IMR-90 (cell line): ENCODE measurements at regions not wholly inside any gene's neighbourhood (a gene's known extent, or its start where the extent isn't known, plus 50 kb on each side); places are given as distances from the start of the nearest gene placed in this dataset.

ENCODE experiments used
- ATAC-seq: fragments of 200-7000 bp; cut with Tn5 transposase; 2 replicates; pipeline ENCODE4 v1.9.1; 2020; ENCODE audit warnings: low read depth, mild to moderate bottlenecking, moderate library complexity
- BruUV-seq: library from RNA; stranded (reverse); fragments of 400-500 nt; replicated peaks from 2 replicates; lab custom pipeline; 2021; lab: Mats Ljungman, UMichigan
- CTCF ChIA-PET: fragments of 300-600 bp; formaldehyde crosslinking; extraction: SDS; loops from one replicate; lab custom pipeline; 2021; ENCODE audit warnings: antibody characterized with exemption; lab: Yijun Ruan, JAX
- POLR2A ChIA-PET: fragments of 300-600 bp; sonication (Branson Sonifier 250); formaldehyde crosslinking; loops from one replicate; lab custom pipeline; 2022; ENCODE audit warnings: antibody characterized with exemption; ENCODE audit not compliant: unreplicated experiment; lab: Charles Lee
- DNase-seq: peaks from one replicate; pipeline ENCODE4 v3.0.0; 2013
- H2AFZ ChIP-seq: replicated peaks from 2 replicates; pipeline ENCODE3; 2013; ENCODE audit warnings: low read length, mild to moderate bottlenecking; ENCODE audit not compliant: poor library complexity
- H2AK5ac ChIP-seq: 2 replicates; pipeline ENCODE4 v1.6.1; 2013; ENCODE audit warnings: low read depth, low read length, inconsistent platforms
- H2AK9ac ChIP-seq: replicated peaks from 2 replicates; pipeline ENCODE3; 2013; ENCODE audit warnings: mild to moderate bottlenecking, low read depth, low read length, moderate library complexity; ENCODE audit not compliant: poor library complexity
- H2BK120ac ChIP-seq: 2 replicates; pipeline ENCODE4 v1.6.1; 2013; ENCODE audit warnings: low read depth, low read length, inconsistent platforms
- H2BK15ac ChIP-seq: 3 replicates; pipeline ENCODE4 v1.6.1; 2013; ENCODE audit warnings: low read depth, low read length, inconsistent platforms
- H2BK20ac ChIP-seq: 2 replicates; pipeline ENCODE4 v1.6.1; 2013; ENCODE audit warnings: low read depth, mild to moderate bottlenecking, inconsistent platforms, low read length, moderate library complexity
- H2BK5ac ChIP-seq: 2 replicates; pipeline ENCODE4 v1.6.1; 2013; ENCODE audit warnings: mild to moderate bottlenecking, low read depth, low read length, inconsistent platforms; ENCODE audit not compliant: poor library complexity, severe bottlenecking
- H3K14ac ChIP-seq: replicated peaks from 2 replicates; pipeline ENCODE4 v1.6.1; 2013; ENCODE audit warnings: low read depth, low read length, inconsistent platforms
- H3K18ac ChIP-seq: 2 replicates; pipeline ENCODE4 v1.6.1; 2013; ENCODE audit warnings: low read depth, low read length, control low read depth
- H3K23ac ChIP-seq: 2 replicates; pipeline ENCODE4 v1.6.1; 2013; ENCODE audit warnings: low read depth, low read length, inconsistent platforms
- H3K27ac ChIP-seq: 2 replicates; pipeline ENCODE4 v1.5.1; 2013; ENCODE audit warnings: mild to moderate bottlenecking, control low read depth, low read length; ENCODE audit not compliant: insufficient read depth
- H3K27me3 ChIP-seq: 2 replicates; pipeline ENCODE4 v1.6.1; 2013; ENCODE audit warnings: low read length; ENCODE audit not compliant: control insufficient read depth, insufficient read depth
- H3K36me3 ChIP-seq: 2 replicates; pipeline ENCODE4 v1.6.1; 2013; ENCODE audit warnings: low read length, mixed read lengths; ENCODE audit not compliant: control insufficient read depth, insufficient read depth
- H3K4ac ChIP-seq: 2 replicates; pipeline ENCODE4 v1.6.1; 2013; ENCODE audit warnings: low read depth, low read length, inconsistent platforms
- H3K4me1 ChIP-seq: 2 replicates; pipeline ENCODE4 v1.6.1; 2013; ENCODE audit warnings: low read length, mixed read lengths; ENCODE audit not compliant: control insufficient read depth, insufficient read depth
- H3K4me2 ChIP-seq: 2 replicates; pipeline ENCODE4 v1.6.1; 2013; ENCODE audit warnings: low read depth, mild to moderate bottlenecking, control low read depth, low read length, moderate library complexity
- H3K4me3 ChIP-seq: 2 replicates; pipeline ENCODE4 v1.5.1; 2013; ENCODE audit warnings: low read depth, mild to moderate bottlenecking, control low read depth, low read length, moderate library complexity; ENCODE audit not compliant: insufficient read depth
- H3K56ac ChIP-seq: 2 replicates; pipeline ENCODE4 v1.6.1; 2013; ENCODE audit warnings: low read length, inconsistent platforms; ENCODE audit not compliant: insufficient read depth; ENCODE audit errors: extremely low read depth
- H3K79me1 ChIP-seq, 2 experiments: 2 replicates each; pipeline ENCODE4 v1.6.1; 2013; ENCODE audit warnings: low read length in 2 of 2, inconsistent platforms in 1 of 2, low read depth in 1 of 2
- H3K9ac ChIP-seq: 2 replicates; pipeline ENCODE4 v1.6.1; 2013; ENCODE audit warnings: low read depth, low read length, control low read depth
- H3K9me1 ChIP-seq: 2 replicates; pipeline ENCODE4 v1.6.1; 2013; ENCODE audit warnings: low read length, inconsistent platforms; ENCODE audit not compliant: insufficient read depth
- H3K9me3 ChIP-seq: 2 replicates; pipeline ENCODE4 v1.6.1; 2013; ENCODE audit warnings: low read length; ENCODE audit not compliant: control insufficient read depth, insufficient read depth
- H4K20me1 ChIP-seq: 2 replicates; pipeline ENCODE4 v1.6.1; 2013; ENCODE audit warnings: low read length, inconsistent platforms; ENCODE audit not compliant: insufficient read depth
- H4K5ac ChIP-seq: 2 replicates; pipeline ENCODE4 v1.6.1; 2013; ENCODE audit warnings: mild to moderate bottlenecking, low read depth, low read length, control low read depth
- H4K8ac ChIP-seq, 2 experiments: 2 replicates each; pipeline ENCODE4 v1.6.1; 2013; ENCODE audit warnings: low read depth in 2 of 2, low read length in 2 of 2, control low read depth in 1 of 2, inconsistent platforms in 1 of 2
- H4K91ac ChIP-seq: 2 replicates; pipeline ENCODE4 v1.6.1; 2013; ENCODE audit warnings: low read depth, low read length, inconsistent platforms; ENCODE audit not compliant: insufficient read depth
- BHLHE40 ChIP-seq: fragments of 150-350 bp; IDR thresholded peaks from 2 replicates; pipeline ENCODE4 v1.6.1; 2016; ENCODE audit warnings: mild to moderate bottlenecking, low read depth, low read length
- CEBPB ChIP-seq: IDR thresholded peaks from 2 replicates; pipeline ENCODE4 v1.6.1; 2012; ENCODE audit warnings: low read depth, low read length, improper control_type of control experiment
- CTCF ChIP-seq: conservative IDR thresholded peaks from 2 replicates; pipeline ENCODE4 v1.5.1; 2012; ENCODE audit warnings: mild to moderate bottlenecking, low read depth, low read length, improper control_type of control experiment
- ELK1 ChIP-seq: fragments of 150-350 bp; IDR thresholded peaks from 2 replicates; pipeline ENCODE4 v1.6.1; 2016; ENCODE audit warnings: low read depth, mild to moderate bottlenecking, low read length, moderate library complexity, borderline replicate concordance
- FOS ChIP-seq: fragments of 150-350 bp; IDR thresholded peaks from 2 replicates; pipeline ENCODE4 v1.6.1; 2016; ENCODE audit warnings: low read depth, low read length
- MAFK ChIP-seq: IDR thresholded peaks from 2 replicates; pipeline ENCODE4 v1.6.1; 2012; ENCODE audit warnings: low read depth, low read length, improper control_type of control experiment
- MAZ ChIP-seq: IDR thresholded peaks from 2 replicates; pipeline ENCODE4 v1.6.1; 2012; ENCODE audit warnings: low read depth, mild to moderate bottlenecking, low read length, improper control_type of control experiment, moderate library complexity, borderline replicate concordance
- MXI1 ChIP-seq: IDR thresholded peaks from 2 replicates; pipeline ENCODE4 v1.6.1; 2012; ENCODE audit warnings: low read depth, mild to moderate bottlenecking, low read length, moderate library complexity, borderline replicate concordance
- NFE2L2 ChIP-seq: fragments of 150-350 bp; IDR thresholded peaks from 2 replicates; pipeline ENCODE4 v1.6.1; 2016; ENCODE audit warnings: low read depth, mild to moderate bottlenecking, low read length
- POLR2A ChIP-seq: IDR thresholded peaks from 2 replicates; pipeline ENCODE4 v1.6.1; 2012; ENCODE audit warnings: mild to moderate bottlenecking, low read depth, low read length
- RAD21 ChIP-seq: IDR thresholded peaks from 2 replicates; pipeline ENCODE4 v1.6.1; 2012; ENCODE audit warnings: low read length, improper control_type of control experiment
- RCOR1 ChIP-seq: IDR thresholded peaks from 2 replicates; pipeline ENCODE4 v1.6.1; 2012; ENCODE audit warnings: mild to moderate bottlenecking, low read length, improper control_type of control experiment; ENCODE audit not compliant: insufficient replicate concordance
- SMC3 ChIP-seq: fragments of 150-350 bp; IDR thresholded peaks from 2 replicates; pipeline ENCODE4 v1.6.1; 2016; ENCODE audit warnings: low read depth, mild to moderate bottlenecking, antibody characterized with exemption, low read length, moderate library complexity
- WGBS, 2 experiments: methylation state at CpG; one replicate each; pipeline versions ENCODE4 v1.1.5 to v1.1.7; 2013; ENCODE audit warnings: missing lambda C conversion rate in 2 of 2; ENCODE audit not compliant: insufficient read length in 1 of 2; ENCODE audit errors: extremely low coverage in 2 of 2; 5-methylcytosine and 5-hydroxymethylcytosine counted together
- dilution Hi-C: fragments of 300-500 bp; cut with HindIII; formaldehyde crosslinking; loops from one replicate; pipeline ENCODE4 v1.14.3; 2018; ENCODE audit warnings: low sequenced_read_pairs; ENCODE audit not compliant: unreplicated experiment
- in situ Hi-C: fragments of 300-500 bp; cut with MboI; formaldehyde crosslinking; loops from 3 replicates; pipeline ENCODE4 v1.14.3; 2019; ENCODE audit warnings: low sequenced_read_pairs, inconsistent platforms, mixed read lengths
- intact Hi-C: fragments of 100-400 bp; cut with micrococcal nuclease; formaldehyde crosslinking; loops from 2 replicates; pipeline ENCODE4 v1.10.0; 2022
- TF ChIP-seq, protein P1 (sequence below): fragments of 150-350 bp; IDR thresholded peaks from 2 replicates; pipeline ENCODE4 v1.6.1; 2017; ENCODE audit warnings: mild to moderate bottlenecking, antibody characterized with exemption, low read length, low read depth

DNA sequence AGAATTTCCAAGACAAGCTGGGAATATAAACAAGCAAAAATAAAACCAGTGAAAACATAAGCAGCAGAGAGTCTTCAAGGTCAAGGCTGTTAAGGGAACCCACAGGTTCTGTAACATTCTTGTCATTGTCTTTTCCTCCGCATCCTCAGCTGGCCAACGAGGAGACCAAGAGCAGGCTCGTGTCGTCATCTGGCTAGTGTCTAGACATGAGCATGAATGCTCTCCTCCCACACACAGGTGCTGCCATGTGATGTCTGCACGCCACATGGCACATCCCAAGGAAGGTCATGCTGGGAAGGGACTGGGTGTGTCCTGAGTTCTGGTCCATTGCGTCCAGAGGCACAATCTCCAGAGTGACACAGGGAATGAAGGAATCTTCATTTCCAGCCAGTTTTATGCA is 156.2 kb downstream of the POLR2M start:
- Histone ChIP-seq H4K91ac (no peak overlapping the region), H3K18ac (no peak overlapping the region), H3K56ac (no peak overlapping the region), H2AFZ (no peak overlapping the region), H2AK9ac (no peak overlapping the region), H3K23ac (no peak overlapping the region), H2BK120ac (no peak overlapping the region), H3K9me3 (no peaks in the 10 kb centered on the region), H3K27me3 (peaks cover 2% of the 10 kb centered on the region), H3K9me1 (no peaks in the 10 kb centered on the region), H2BK5ac (no peak overlapping the region), H2BK20ac (no peak overlapping the region), H3K14ac (no peak overlapping the region), H3K4me3 (no peak overlapping the region), H2AK5ac (no peak overlapping the region), H3K79me1 (no peaks in the 10 kb centered on the region), H3K9ac (no peak overlapping the region), H3K4me2 (no peak overlapping the region), H4K20me1 (no peaks in the 10 kb centered on the region), H3K36me3 (no peaks in the 10 kb centered on the region), H3K27ac (no peak overlapping the region), H3K4ac (no peak overlapping the region), H4K8ac (no peak overlapping the region), H4K5ac (no peak overlapping the region), H2BK15ac (no peak overlapping the region), H3K4me1 (no peaks in the 10 kb centered on the region)
- no TSS peak for BruUV-seq
- TF ChIP-seq MAZ (no peak), ELK1 (no peak), CTCF (no peak), SMC3 (no peak), RAD21 (no peak), RCOR1 (no peak), POLR2A (no peak), BHLHE40 (no peak), MAFK (no peak), MXI1 (no peak), NFE2L2 (no peak), FOS (no peak), CEBPB (no peak)
- TF ChIP-seq, protein P1, sequence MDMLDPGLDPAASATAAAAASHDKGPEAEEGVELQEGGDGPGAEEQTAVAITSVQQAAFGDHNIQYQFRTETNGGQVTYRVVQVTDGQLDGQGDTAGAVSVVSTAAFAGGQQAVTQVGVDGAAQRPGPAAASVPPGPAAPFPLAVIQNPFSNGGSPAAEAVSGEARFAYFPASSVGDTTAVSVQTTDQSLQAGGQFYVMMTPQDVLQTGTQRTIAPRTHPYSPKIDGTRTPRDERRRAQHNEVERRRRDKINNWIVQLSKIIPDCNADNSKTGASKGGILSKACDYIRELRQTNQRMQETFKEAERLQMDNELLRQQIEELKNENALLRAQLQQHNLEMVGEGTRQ: no peak
- WGBS, 2 experiments: 92% methylated on average over 2 of the region's 6 CpGs; no CpG with 5 or more reads in 1 of the 2 experiments
- in situ Hi-C loops (loop anchor here (10.0 kb wide), 3 partner anchors 198 to 312 kb away; no protein-coding TSS in a partner anchor), dilution Hi-C loops (no loop called here), intact Hi-C loops (loop anchor here (5.0 to 10.0 kb wide), 2 partner anchors 130 to 518 kb away; no protein-coding TSS in a partner anchor)
- ChIA-PET POLR2A (no interaction called here), CTCF (interaction anchor here (0.8 to 4.3 kb wide), 2 partner anchors 112 to 196 kb away, joined by 3 to 23 read pairs; no protein-coding TSS in a partner anchor)
- ATAC-seq (no peak), DNase-seq (no peak)
